ENCODE measurements at regions not wholly inside any gene's neighbourhood (a gene's known extent, or its start where the extent isn't known, plus 50 kb on each side); places are given as distances from the start of the nearest gene placed in this dataset.

DNA sequence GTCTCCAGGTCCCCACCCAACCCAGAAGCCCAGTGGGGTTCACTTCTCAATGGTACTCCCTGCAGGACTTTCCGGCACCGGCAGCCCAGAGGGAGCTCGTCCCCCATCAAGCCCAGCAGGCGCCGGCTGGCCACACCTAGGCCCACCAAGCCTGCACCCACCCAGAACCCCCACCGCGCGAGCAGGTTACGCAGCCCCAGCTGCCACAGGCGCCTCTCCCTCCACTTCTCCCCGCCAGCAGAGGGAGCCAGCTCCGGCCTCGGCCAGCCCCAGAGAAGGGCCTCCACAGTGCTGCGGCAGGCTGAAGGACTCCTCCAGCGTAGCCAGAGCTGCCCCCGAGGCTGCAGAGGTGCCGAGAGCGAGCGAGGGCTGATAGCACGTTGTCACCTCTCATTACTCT lies 722.3 kb downstream of the PLA2G4A start:
- TF ChIP-seq CTCF (IDR thresholded peaks at IDR 0.05) = no peak
- TF ChIP-seq POLR2A (IDR thresholded peaks at IDR 0.05) = no peak

All from right lobe of liver (tissue), 4 donors.